ENCODE measurements at regions not wholly inside any gene's neighbourhood (a gene's known extent, or its start where the extent isn't known, plus 50 kb on each side); places are given as distances from the start of the nearest gene placed in this dataset.

DNA sequence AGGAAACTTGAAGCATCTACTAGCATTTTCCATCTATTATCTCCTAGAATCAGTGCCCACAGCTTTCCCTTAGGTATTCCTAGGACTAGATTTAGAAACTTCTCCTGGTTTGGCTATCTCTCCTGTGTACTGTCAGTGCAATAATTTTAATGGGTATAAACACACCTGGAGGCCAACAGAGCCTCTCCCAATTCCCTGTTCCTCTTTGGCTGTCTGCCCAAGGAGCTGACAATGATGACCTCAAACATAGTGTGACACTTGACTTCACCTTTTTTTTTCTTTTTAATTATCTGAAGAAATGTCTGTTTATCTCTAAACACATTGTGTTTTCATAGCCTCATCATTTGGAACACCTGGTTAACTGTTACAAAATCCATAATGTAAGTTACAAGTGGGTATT, 754.5 kb upstream of the ALCAM start:
- no peaks in the 10 kb centered on the region for H3K4me1 Mint-ChIP-seq
- no peak overlapping the region for H3K27ac Mint-ChIP-seq
- no peaks in the 10 kb centered on the region for H3K36me3 Mint-ChIP-seq (ENCODE audit: low read depth)
- TF ChIP-seq, protein P1, sequence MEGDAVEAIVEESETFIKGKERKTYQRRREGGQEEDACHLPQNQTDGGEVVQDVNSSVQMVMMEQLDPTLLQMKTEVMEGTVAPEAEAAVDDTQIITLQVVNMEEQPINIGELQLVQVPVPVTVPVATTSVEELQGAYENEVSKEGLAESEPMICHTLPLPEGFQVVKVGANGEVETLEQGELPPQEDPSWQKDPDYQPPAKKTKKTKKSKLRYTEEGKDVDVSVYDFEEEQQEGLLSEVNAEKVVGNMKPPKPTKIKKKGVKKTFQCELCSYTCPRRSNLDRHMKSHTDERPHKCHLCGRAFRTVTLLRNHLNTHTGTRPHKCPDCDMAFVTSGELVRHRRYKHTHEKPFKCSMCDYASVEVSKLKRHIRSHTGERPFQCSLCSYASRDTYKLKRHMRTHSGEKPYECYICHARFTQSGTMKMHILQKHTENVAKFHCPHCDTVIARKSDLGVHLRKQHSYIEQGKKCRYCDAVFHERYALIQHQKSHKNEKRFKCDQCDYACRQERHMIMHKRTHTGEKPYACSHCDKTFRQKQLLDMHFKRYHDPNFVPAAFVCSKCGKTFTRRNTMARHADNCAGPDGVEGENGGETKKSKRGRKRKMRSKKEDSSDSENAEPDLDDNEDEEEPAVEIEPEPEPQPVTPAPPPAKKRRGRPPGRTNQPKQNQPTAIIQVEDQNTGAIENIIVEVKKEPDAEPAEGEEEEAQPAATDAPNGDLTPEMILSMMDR (IDR thresholded peaks at IDR 0.05; ENCODE audit: unreplicated experiment in 3 of 3) = no peak
- H3K9me3 Mint-ChIP-seq = peaks cover 4% of the 10 kb centered on the region
- no peaks in the 10 kb centered on the region for H3K27me3 Mint-ChIP-seq (ENCODE audit: low read depth)
- H3K4me3 Mint-ChIP-seq = no peak overlapping the region

DNA sequence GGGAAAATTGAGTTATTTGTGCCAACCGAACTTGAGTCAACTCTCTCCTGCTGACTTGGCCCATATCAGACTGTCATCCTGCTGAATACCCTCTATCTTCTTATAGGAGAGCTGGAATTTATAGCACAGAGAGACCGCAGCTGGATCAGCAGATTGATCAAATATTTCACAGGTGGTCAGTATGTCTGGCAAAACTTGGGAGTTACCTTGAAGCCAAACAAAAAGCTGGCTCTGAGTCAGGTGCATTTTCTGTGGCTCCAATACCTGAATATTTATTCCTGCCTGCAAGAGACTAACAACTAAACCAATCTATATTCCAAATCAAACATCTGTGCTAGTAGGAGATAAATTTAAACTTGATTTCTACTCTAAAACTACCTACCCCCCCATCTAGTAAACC, 752.1 kb upstream of the ALCAM start:
- H3K4me1 Mint-ChIP-seq = no peaks in the 10 kb centered on the region
- H3K36me3 Mint-ChIP-seq (ENCODE audit: low read depth) = no peaks in the 10 kb centered on the region
- H3K9me3 Mint-ChIP-seq = no peaks in the 10 kb centered on the region
- no peak overlapping the region for H3K4me3 Mint-ChIP-seq
- H3K27me3 Mint-ChIP-seq (ENCODE audit: low read depth) = no peaks in the 10 kb centered on the region
- no peak overlapping the region for H3K27ac Mint-ChIP-seq
- TF ChIP-seq, protein P1 (IDR thresholded peaks at IDR 0.05; ENCODE audit: unreplicated experiment in 3 of 3) = no peak

DNA sequence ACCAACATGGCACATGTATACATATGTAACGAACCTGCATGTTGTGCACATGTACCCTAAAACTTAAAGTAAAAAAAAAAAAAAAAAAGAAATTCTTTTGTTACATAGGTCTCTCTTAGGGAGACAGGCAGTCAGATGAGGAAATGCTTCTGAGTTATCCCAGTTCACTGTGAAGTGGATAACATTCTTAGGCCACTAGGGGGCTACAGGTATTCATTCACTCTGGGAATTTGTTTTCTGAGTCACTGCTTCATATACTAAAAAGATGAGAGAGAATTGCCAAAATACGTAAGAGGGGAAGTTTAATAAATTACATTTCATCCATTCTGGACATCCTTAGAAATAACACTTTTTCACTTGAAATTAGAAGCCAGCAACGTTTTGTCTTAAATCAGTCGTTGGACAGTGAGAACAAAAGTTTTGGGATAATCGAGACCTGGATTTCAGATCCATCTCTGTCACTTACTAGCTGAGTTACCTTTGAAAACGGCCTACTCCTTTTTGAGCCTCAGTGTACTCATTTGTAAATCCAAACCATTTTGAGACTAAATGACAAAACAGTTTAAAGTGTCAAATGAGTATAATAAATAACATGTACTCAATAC, 738.4 kb upstream of the ALCAM start:
- Mint-ChIP-seq H3K9me3 (peaks cover 7% of the 10 kb centered on the region), H3K27ac (no peak overlapping the region), H3K27me3 (ENCODE audit: low read depth) (no peaks in the 10 kb centered on the region), H3K4me1 (no peaks in the 10 kb centered on the region), H3K36me3 (ENCODE audit: low read depth) (no peaks in the 10 kb centered on the region), H3K4me3 (no peak overlapping the region)
- TF ChIP-seq, protein P1 (IDR thresholded peaks at IDR 0.05; ENCODE audit: unreplicated experiment in 3 of 3) = peak; percentile 57 to 74 (median 59)

DNA sequence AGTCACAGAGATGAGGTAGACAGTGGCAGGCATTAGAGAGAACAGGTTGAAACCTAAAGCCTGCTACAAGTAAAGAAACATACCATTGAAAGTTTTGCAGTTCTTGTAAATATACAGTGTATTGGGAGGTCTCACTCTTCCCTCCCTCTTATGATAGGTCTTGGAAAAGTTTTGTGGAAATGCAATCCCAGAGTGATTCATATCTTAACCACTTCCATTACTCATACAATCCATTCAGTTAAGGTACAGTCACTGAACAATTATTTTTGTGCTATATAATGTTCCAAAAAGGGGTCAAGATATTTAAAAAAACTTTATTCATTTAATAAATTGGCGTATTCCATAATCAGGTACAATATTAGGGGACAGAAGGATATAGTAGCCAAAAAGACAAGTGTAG, 737.7 kb upstream of the ALCAM start:
- TF ChIP-seq, protein P1 (IDR thresholded peaks at IDR 0.05; ENCODE audit: unreplicated experiment in 3 of 3) = no peak
- no peaks in the 10 kb centered on the region for H3K27me3 Mint-ChIP-seq (ENCODE audit: low read depth)
- H3K4me3 Mint-ChIP-seq = no peak overlapping the region
- no peak overlapping the region for H3K27ac Mint-ChIP-seq
- peaks cover 7% of the 10 kb centered on the region for H3K9me3 Mint-ChIP-seq
- no peaks in the 10 kb centered on the region for H3K36me3 Mint-ChIP-seq (ENCODE audit: low read depth)
- no peaks in the 10 kb centered on the region for H3K4me1 Mint-ChIP-seq

DNA sequence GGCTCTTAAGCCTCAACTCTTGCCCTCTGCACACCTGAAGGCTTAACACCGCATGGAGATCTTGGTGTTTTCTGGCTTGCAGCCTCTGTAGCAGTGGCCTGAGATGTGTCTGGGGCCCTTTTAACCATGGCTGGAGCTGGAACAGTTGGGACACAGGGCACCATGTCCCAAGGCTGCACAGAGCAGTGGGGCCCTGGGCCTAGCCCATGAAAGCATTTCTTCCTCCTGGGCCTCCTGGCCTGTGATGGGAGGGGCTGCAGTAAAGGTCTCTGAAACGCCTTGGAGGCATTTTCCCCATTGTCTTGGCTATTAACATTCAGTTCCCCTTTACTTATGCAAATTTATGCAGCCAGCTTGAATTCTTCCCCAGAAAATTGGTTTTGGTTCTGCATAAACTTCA, 735.5 kb upstream of the ALCAM start:
- Mint-ChIP-seq H3K27me3 (ENCODE audit: low read depth) (no peaks in the 10 kb centered on the region), H3K36me3 (ENCODE audit: low read depth) (no peaks in the 10 kb centered on the region), H3K27ac (no peak overlapping the region), H3K9me3 (peaks cover 7% of the 10 kb centered on the region), H3K4me1 (no peaks in the 10 kb centered on the region), H3K4me3 (no peak overlapping the region)
- TF ChIP-seq, protein P1 (IDR thresholded peaks at IDR 0.05; ENCODE audit: unreplicated experiment in 3 of 3) = no peak

DNA sequence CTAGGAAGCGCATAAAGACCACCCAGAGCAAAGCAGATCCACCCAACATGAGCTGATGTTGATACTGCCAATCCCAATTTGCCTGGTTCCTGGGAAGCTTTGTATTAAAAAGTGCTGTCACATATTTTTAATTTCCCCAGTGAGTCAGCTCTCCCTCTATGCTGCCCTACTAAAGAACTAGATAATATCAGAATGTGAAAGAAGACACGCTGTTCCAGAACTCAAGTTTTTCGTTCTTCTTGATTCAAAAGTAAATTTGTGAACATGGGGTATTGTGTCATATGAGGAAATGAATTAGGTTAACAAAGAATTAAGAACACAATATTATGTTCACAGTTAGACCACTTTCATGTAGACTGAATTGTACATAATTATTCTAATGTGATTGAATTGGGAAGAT, 734.2 kb upstream of the ALCAM start:
- Mint-ChIP-seq H3K27ac (no peak overlapping the region), H3K27me3 (ENCODE audit: low read depth) (no peaks in the 10 kb centered on the region), H3K36me3 (ENCODE audit: low read depth) (no peaks in the 10 kb centered on the region), H3K9me3 (peaks cover 7% of the 10 kb centered on the region), H3K4me3 (no peak overlapping the region), H3K4me1 (no peaks in the 10 kb centered on the region)
- TF ChIP-seq, protein P1 (IDR thresholded peaks at IDR 0.05; ENCODE audit: unreplicated experiment in 3 of 3) = no peak
